SH-SY5Y (cell line): ENCODE measurements at regions not wholly inside any gene's neighbourhood (a gene's known extent, or its start where the extent isn't known, plus 50 kb on each side); places are given as distances from the start of the nearest gene placed in this dataset.

Experiments
- GATA2 ChIP-seq: IDR thresholded peaks from 2 replicates; pipeline ENCODE4 v1.6.1; 2011; ENCODE audit warnings: mild to moderate bottlenecking, low read depth, low read length
- GATA3 ChIP-seq: IDR thresholded peaks from 2 replicates; pipeline ENCODE4 v1.6.1; 2011; ENCODE audit warnings: low read depth, mild to moderate bottlenecking, low read length, moderate library complexity

DNA sequence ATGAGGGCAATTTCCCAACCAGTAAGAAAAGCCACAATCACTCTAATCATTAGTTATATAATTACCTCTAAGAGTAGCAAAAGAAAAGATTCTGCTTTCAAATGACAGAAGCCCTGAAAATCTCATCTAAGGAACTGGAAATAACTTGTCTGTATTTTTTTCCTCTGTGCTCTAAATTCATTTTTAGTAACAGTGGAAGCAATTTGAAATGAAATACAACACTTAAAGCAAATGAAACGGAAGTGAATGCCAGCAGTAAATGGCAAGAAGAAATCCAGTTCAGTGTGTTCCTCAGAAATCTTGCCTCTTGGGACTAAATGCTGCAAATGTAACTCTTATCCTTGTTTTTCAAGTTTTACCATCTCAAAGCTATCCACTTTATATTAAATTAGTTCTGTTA lies 294.9 kb downstream of the TAF11L14 start:
- TF ChIP-seq GATA3, result no peak
- no peak for TF ChIP-seq GATA2
